GM12874 (cell line): ENCODE measurements at regions not wholly inside any gene's neighbourhood (a gene's known extent, or its start where the extent isn't known, plus 50 kb on each side); places are given as distances from the start of the nearest gene placed in this dataset.

Experiments used
- CTCF ChIP-seq: IDR thresholded peaks from 2 replicates; pipeline ENCODE4 v1.5.1; 2011; ENCODE audit warnings: low read depth, mild to moderate bottlenecking, control low read depth, low read length, moderate library complexity; ENCODE audit not compliant: insufficient read depth

GRCh38 chr22:27273853-27274252 lies 527.7 kb downstream of the MN1 start:
- no peak for TF ChIP-seq CTCF

- no peak for TF ChIP-seq CTCF
Measured at GRCh38 chr22:27274770-27275449, 526.6 kb downstream of the MN1 start.

- TF ChIP-seq CTCF, result no peak
Measured at GRCh38 chr22:27278946-27279345, 522.6 kb downstream of the MN1 start.

GRCh38 chr22:27283240-27283639 lies 518.3 kb downstream of the MN1 start:
- no peak for TF ChIP-seq CTCF

GRCh38 chr22:27283714-27284113 lies 517.8 kb downstream of the MN1 start:
- no peak for TF ChIP-seq CTCF

- no peak for TF ChIP-seq CTCF
Measured at GRCh38 chr22:27284324-27284723, 517.2 kb downstream of the MN1 start.

- TF ChIP-seq CTCF, result no peak
Measured at GRCh38 chr22:27286711-27287110, 514.8 kb downstream of the MN1 start.
